HG03159 (cell line): ENCODE measurements at regions not wholly inside any gene's neighbourhood (a gene's known extent, or its start where the extent isn't known, plus 50 kb on each side); places are given as distances from the start of the nearest gene placed in this dataset.

Experiments
- ATAC-seq: cut with Tn5 transposase; IDR thresholded peaks from one replicate; pipeline ENCODE4 v1.9.1; 2021; ENCODE audit warnings: mild to moderate bottlenecking, moderate library complexity; ENCODE audit not compliant: unreplicated experiment

DNA sequence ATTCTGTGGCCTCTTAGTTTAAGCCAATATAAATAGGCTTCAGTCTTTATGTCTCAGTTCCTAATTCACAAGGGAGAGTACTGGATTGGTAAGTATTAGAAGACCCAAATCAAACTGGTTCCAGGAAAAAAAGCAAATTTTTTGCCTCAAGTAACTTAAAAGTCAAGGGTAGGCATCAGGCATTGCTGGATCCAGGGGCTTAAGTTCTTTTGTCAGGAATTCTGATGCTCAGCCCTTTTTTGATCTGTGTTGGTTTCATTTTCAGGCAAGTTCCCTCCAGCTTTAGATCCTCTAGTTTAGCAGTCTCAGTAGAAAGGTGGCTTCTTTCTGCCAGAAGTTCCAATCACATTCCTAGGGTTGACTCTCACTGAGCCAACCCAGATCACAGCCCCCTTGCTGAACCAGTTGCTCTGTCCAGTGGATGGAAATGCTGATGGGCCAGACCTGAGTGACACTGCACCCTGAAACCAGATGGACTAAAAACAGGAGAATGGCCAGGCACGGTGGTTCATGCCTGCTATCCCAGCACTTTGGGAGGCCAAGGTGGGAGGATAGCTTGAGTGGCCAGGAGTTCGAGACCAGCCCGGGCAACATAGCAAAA, 253.5 kb downstream of the SHQ1 start:
- ATAC-seq, result no peak

DNA sequence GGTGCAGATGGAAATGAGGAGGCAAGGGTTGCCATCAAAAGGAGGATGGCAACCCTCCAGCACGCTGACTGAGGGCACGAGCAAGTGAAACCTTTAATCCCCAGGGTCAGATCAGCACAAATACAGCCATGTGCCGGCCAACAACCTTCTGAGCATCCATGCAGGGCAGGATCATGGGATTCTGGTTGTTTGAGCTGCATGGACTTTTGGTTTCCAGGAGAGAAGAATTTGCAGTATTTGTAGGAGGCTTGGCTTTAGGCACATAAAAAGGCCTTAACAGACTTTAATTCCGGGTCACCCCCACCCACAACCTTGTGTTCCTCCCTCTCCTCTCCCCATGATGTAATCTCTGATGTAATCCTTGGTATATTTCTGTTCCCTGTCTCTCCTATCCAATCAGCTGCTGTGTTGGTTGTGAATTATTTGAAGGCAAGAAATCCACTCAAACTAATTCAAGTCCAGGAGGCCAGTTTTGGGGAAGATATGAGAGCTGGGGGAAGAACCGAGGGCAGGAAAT, 254.3 kb downstream of the SHQ1 start:
- no peak for ATAC-seq

GRCh38 chr3:72591522-72592421, 256.5 kb downstream of the SHQ1 start:
- ATAC-seq, result no peak

- no peak for ATAC-seq
Measured at GRCh38 chr3:72590732-72591221, 257.5 kb downstream of the SHQ1 start.

GRCh38 chr3:72587282-72587681, 261.0 kb downstream of the SHQ1 start:
- ATAC-seq, result no peak

DNA sequence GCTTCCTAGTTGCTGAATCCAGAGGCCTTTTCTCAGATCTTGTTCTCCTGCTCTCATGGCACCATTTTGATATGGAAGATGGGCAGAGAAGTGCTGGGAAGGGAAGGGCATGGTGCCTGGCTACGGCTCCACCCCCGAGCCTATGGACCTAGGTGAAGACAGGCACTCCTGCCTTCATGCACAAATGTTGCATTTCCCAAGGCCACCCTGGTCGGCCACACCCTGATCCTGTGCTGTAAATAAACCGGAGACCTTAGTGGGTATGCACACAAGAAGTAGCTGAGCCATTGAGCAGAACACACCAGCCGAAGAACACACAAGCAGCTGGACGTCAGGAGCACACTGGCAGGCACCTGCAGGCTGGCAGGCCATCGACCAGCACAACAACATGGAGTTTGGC, 261.6 kb downstream of the SHQ1 start:
- ATAC-seq, result no peak

DNA sequence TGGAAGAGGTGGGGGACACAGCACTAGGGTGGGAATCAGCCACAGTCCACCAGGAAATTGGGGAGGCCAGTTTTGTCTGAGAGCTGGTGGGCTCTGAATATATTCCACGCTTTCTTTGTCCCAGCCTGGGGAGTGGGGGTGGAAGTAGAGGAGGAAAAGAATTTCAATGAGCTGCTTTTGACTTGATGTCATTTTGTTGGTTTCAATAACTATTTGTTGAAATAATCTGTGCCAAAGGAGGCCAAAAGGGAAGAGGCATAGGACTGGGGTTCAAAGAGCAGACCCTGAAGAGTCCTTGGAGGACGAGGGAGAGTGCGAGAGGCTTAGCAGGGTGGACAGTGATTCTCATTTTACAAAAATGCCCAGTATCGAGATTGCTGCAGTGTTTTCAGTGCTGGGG, 262.3 kb downstream of the SHQ1 start:
- ATAC-seq, result no peak

- no peak for ATAC-seq
Measured at GRCh38 chr3:72584262-72584661, 264.0 kb downstream of the SHQ1 start.

DNA sequence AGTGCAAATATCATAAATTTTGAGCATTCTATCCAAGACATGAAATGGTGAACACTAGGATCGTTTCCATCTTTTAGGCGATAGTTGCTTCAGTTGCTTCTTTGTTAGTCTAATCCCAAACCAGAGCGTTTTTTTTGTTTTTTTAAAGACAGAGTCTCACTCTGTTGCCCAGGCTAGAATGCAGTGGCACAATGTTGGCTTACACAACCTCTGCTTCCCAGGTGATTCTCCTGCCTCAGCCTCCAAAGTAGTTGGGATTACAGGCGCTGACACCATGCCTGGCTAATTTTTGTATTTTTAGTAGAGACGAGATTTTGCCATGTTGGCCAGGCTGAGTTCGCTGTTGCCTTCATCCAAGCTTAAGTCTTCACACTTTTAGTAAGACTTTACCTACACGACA, 265.3 kb downstream of the SHQ1 start:
- no peak for ATAC-seq

DNA sequence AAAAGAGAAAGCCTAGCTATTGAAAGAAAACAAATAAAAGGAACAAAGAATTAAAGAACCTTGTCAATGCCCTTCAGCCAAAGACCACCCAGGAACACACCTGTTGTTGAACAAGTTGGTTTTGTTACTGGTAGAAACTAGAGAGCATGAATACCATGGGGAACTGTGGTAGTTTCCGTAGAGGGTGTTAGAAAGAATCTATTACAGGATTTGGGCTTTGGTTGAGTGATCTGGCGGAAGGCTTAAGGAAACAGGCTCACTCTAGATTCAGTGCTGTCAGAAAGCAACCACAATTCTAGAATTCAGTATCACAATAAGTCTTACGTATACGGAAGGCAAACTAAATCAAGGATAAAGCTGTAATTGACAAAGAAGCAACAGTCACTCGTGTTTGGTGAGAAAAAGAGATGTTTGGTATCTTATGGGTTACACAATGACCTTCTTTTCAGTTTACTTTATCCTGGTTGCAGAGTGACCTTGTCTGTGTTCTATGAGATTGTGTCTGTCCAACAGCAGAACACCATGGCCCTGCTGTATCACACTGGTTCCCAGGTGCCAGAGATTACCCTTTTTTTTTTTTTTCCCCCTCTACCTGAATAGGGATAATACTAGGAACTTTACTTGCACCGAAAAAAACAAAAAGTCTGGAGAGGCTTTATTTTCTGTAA, 265.9 kb downstream of the SHQ1 start:
- ATAC-seq, result peak; percentile 99

DNA sequence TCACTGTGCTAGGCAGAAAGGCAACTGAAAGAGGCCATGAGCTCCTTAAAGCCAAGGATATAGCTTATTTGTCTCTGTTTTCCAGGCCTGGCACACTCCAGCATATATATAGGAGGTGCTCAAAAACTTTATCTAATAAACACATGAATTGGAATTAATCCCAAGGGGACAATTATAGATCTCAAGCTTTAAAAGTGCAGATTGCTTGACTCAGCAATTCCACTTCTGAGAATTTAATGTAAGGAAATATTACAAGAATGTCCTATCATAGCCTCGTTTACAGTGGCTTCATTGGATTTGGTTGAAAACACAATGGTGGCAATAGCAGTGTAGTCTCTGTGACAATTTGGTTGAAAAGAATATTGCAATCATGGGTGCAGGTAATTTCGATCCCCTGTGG, 267.3 kb downstream of the SHQ1 start:
- no peak for ATAC-seq

DNA sequence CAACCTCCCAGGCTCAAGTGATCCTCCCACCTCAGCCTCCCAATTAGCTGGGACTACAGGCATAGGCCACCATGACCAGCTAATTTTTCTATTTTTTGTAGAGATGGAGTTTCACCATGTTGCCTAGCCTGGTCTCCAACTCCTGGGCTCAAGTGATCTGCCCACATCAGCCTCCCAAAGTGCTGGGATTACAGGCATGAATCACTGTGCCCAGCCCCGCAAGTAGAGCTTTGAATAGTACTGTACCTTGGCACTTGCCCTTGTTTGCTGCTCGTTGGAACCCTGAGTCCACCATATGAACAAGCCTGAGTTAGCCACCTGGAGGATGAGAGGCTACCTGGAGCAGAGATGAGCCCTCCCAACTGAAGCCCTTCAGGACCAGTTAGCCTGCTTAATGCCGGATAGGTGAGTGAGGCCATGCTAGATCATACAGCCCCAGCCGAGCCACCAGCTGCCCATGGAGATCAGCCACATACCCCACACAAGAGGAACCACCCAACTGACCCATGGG, 267.9 kb downstream of the SHQ1 start:
- no peak for ATAC-seq

DNA sequence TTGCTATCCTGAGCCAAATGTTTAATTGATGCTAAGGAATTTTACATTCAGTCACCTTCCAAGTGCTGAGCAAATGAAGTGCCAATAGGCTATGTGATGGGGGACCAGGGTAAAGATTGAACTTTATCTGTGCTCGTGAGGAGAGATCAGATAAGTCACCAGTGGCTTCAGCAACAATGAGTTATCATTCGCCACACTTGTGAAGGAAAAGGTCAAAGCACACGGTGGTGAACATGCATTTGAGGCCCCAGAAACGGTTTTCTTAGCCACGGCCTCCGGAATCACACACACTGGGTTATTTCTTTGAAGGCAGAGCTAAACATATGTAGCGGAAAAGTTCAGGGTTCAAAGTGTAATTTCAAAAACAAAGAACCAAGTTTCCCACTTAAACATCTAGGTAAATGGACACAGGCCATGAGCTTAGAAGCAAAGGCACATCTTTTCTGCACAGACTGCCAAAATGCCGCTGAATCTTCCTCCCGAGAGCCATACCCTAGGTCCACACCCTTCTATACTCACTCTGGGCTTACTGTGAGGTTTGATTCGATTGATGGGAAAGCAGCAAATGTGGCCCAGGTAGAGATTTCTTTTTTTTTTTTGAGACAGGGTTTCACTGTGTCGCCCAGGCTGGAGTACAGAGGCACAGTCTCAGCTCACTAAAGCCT, 268.5 kb downstream of the SHQ1 start:
- no peak for ATAC-seq

GRCh38 chr3:72579191-72579580, 269.1 kb downstream of the SHQ1 start:
- no peak for ATAC-seq

GRCh38 chr3:72577190-72577589, 271.1 kb downstream of the SHQ1 start:
- no peak for ATAC-seq

DNA sequence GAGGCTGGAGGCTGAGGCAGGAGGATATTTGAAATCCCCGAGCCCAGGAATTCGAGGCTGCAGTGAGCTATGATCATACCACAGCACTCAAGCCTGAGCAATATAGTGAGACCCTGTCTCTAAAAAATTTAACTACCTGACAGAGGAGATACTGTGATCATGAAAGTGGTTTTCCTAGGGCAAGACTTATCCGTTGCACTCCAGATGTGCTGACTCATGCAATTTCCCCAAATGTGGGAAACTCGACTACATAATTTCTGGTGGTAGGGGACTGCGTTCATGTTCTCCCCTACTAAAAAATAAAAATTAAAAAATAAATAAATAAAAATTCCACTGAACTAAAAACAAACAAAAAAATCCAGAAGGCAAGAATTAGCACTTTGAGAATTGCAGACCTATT, 271.7 kb downstream of the SHQ1 start:
- ATAC-seq, result no peak

GRCh38 chr3:72574144-72574543, 274.1 kb downstream of the SHQ1 start:
- ATAC-seq, result no peak

DNA sequence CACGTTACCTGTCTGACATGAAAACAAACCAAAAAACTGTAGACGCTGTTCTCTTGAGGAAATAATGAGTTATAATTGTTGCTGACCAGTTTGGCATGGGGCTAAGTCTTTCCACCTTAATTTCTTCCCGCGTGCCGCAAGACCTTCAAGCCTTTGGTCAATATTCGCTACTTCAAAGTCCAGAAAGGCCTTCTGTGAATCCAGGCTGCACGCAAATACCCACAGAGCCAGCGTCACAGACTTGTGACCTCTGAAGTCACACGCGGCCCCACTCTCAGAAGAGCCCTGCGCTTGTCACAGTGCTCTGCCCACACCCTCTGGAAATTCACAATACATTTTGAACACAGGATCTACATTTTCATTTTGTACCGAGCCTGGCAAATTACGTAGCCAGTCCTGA, 275.2 kb downstream of the SHQ1 start:
- ATAC-seq, result no peak

GRCh38 chr3:72572489-72573007, 275.7 kb downstream of the SHQ1 start:
- ATAC-seq, result no peak

DNA sequence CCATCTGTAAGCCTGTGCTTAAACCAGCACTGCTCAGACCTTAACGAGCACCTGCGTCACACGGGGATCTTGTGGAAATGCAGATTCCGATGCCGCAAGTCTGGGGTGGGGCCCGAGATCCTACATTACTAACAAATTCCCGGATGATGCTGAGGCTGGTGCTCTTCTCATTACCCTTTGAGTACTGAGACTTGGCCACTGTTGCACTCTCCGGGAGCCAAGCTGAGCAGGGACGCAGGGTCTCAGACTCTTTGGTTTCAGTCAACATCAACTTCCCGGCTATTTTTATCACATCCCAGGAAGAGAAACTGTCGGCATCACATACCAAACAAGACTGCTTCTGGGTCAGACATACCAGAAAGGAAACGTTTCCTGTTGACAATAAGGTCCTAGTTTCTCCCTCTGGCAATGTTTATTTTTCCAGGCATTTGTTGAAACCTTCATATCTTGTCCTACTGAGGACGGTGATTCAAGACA, 276.6 kb downstream of the SHQ1 start:
- ATAC-seq, result no peak
